Psoas muscle (tissue), 7 donors: ENCODE measurements at regions not wholly inside any gene's neighbourhood (a gene's known extent, or its start where the extent isn't known, plus 50 kb on each side); places are given as distances from the start of the nearest gene placed in this dataset.

Source experiments
- ATAC-seq, 4 donors: fragments of 200-7000 bp; cut with Tn5 transposase; one replicate each; pipeline ENCODE4 v1.9.1; 2020; ENCODE audit warnings: moderate library complexity in 3 of 4, mild to moderate bottlenecking in 2 of 4
- DNase-seq, 2 donors: peaks; one replicate each; pipeline ENCODE4 v3.0.0-alpha.2; 2020
- H3K27ac ChIP-seq: fragments of 200-600 bp; one replicate; pipeline ENCODE4 v1.8.0; 2022
- H3K27me3 ChIP-seq, 3 donors: fragments of 200-600 bp in 1 of 3; one replicate each; pipeline versions ENCODE4 v1.6.1 to v1.8.0; 2013 to 2022; ENCODE audit warnings: low read length in 2 of 3, mild to moderate bottlenecking in 2 of 3, moderate library complexity in 1 of 3; ENCODE audit not compliant: insufficient read depth in 3 of 3
- H3K36me3 ChIP-seq, 2 donors: fragments of 200-600 bp in 1 of 2; one replicate each; pipeline versions ENCODE4 v1.6.1 to v1.8.0; 2013 to 2022; ENCODE audit warnings: low read depth in 1 of 2, mild to moderate bottlenecking in 1 of 2, moderate library complexity in 1 of 2; ENCODE audit not compliant: insufficient read depth in 1 of 2
- H3K4me1 ChIP-seq: fragments of 200-600 bp; one replicate; pipeline ENCODE4 v1.8.0; 2022
- H3K4me3 ChIP-seq: fragments of 200-600 bp; one replicate; pipeline ENCODE4 v1.8.0; 2022; ENCODE audit warnings: mild to moderate bottlenecking
- H3K9me3 ChIP-seq: fragments of 200-600 bp; one replicate; pipeline ENCODE4 v1.8.0; 2022
- CTCF ChIP-seq: fragments of 200-600 bp; IDR thresholded peaks from one replicate; pipeline ENCODE4 v1.8.0; 2022; ENCODE audit warnings: antibody characterized with exemption
- WGBS, 3 donors: extraction: QIAGEN DNeasy Blood & Tissue Kit; methylation state at CpG; one replicate each; pipeline versions ENCODE4 v1.1.6 to v1.1.7; 2013; 5-methylcytosine and 5-hydroxymethylcytosine counted together
- intact Hi-C, 2 donors: fragments of 100-400 bp; cut with DNase I; formaldehyde crosslinking; loops; one replicate each; pipeline versions ENCODE4 v1.11.0 to v1.14.2; 2022
- donor health status: healthy with polysubstance abuse.
- donor health status: DM: no; HTN: no; CAD: no; lungs with moderate emphysema.
- donor health status: Bipolar disorder and iron deficiency.
- donor health status: healthy.
- donor health status: DM: yes; HTN: yes; CAD: no.
- donor health status: DM: no; HTN: no; CAD: no.
- donor health status: DM: yes; HTN: yes; CAD: no.

- no peak for ATAC-seq
- Histone ChIP-seq H3K27ac (no peak overlapping the region), H3K27me3 (no peaks in the 10 kb centered on the region), H3K36me3 (no peaks in the 10 kb centered on the region), H3K4me1 (no peaks in the 10 kb centered on the region), H3K4me3 (no peak overlapping the region), H3K9me3 (no peaks in the 10 kb centered on the region)
- TF ChIP-seq CTCF, result no peak
- no peak for DNase-seq
- WGBS, 3 donors, result 94 to 100% (median 96%) methylated on average over 1 of the region's 1 CpG
- intact Hi-C loops, result no loop called here
Measured at GRCh38 chr20:10897336-10897735, 223.5 kb upstream of the JAG1 start.

- no peak for TF ChIP-seq CTCF
- no peak overlapping the region for H3K4me3 ChIP-seq
- H3K4me1 ChIP-seq, result no peaks in the 10 kb centered on the region
- no peaks in the 10 kb centered on the region for H3K27me3 ChIP-seq
- ATAC-seq (no peak), DNase-seq (no peak)
- no peak overlapping the region for H3K27ac ChIP-seq
- H3K36me3 ChIP-seq, result no peaks in the 10 kb centered on the region
- no peaks in the 10 kb centered on the region for H3K9me3 ChIP-seq
- intact Hi-C loops, result no loop called here
- 79 to 85% (median 84%) methylated on average over 1 of the region's 1 CpG for WGBS, 3 donors
Measured at GRCh38 chr20:10898552-10898951, 224.8 kb upstream of the JAG1 start.

DNA sequence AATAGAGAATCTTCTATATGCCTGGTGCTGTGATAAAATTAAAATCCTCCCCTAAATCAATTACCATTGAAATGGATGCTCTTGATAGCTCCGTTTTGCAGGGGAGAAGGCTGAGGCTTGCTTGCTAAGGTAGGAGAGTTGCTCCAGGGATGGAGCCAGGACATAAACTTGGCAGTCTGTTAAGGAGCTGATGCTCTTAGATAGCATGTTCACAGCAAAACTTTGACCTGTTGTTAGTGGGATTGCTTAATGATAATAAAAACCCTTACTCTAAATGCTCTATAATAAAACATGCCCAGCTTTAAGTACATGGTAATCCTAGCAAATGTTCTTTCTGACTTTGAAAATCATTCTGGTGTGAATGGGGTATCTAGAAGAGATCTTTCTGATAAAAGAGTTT lies 228.4 kb upstream of the JAG1 start:
- WGBS, 3 donors, result 62 to 95% (median 81%) methylated on average over 1 of the region's 1 CpG
- H3K4me3 ChIP-seq, result no peak overlapping the region
- no peaks in the 10 kb centered on the region for H3K36me3 ChIP-seq
- H3K27me3 ChIP-seq, result no peaks in the 10 kb centered on the region
- no peak for TF ChIP-seq CTCF
- no peak overlapping the region for H3K27ac ChIP-seq
- DNase-seq (no peak), ATAC-seq (no peak)
- intact Hi-C loops, result no loop called here
- H3K4me1 ChIP-seq, result no peaks in the 10 kb centered on the region
- no peaks in the 10 kb centered on the region for H3K9me3 ChIP-seq

DNA sequence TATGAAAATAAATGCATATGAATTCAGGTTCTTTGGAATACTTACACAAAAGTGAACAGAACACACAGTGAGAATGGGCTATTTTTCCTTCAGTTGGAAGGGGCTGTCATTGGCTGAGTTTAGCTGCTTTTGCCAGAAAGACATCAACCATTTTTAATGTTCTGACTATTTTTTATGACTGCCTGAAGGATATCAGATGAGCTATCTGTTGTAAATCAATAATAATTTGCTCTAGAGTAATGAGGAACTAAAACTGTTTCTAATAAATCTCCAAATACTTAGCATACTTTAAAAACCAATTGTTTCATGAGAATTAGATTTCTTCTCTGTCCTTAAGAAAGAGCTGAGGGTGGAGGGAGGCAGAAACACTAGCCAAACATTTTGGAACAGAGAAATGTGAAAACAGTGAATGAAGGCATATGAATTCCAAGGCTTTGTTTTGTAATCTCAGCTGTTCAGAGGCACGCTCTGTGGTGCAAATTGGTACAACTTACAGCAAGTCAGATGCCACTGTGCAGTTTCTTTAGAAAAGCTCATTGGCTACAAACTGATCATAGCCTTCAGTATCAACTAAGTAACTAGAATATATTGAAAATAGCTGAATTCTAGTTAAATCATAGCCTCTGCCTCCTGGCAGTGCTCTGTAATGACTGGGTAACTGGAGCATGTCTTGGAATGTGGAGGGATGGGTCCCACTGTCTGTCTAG lies 228.9 kb upstream of the JAG1 start:
- Histone ChIP-seq H3K27me3 (no peaks in the 10 kb centered on the region), H3K36me3 (no peaks in the 10 kb centered on the region), H3K4me1 (no peaks in the 10 kb centered on the region), H3K4me3 (no peak overlapping the region), H3K27ac (no peak overlapping the region), H3K9me3 (no peaks in the 10 kb centered on the region)
- ATAC-seq (no peak), DNase-seq (no peak)
- TF ChIP-seq CTCF, result no peak
- intact Hi-C loops, result no loop called here
- WGBS, 3 donors, result 78 to 83% (median 79%) methylated on average over 1 of the region's 1 CpG

GRCh38 chr20:10906834-10907233 lies 233.0 kb upstream of the JAG1 start:
- Histone ChIP-seq H3K27me3 (no peaks in the 10 kb centered on the region), H3K36me3 (no peaks in the 10 kb centered on the region), H3K4me1 (peaks cover 8% of the 10 kb centered on the region), H3K4me3 (no peak overlapping the region), H3K27ac (no peak overlapping the region), H3K9me3 (no peaks in the 10 kb centered on the region)
- DNase-seq (no peak), ATAC-seq (no peak)
- intact Hi-C loops, result no loop called here
- TF ChIP-seq CTCF, result no peak
- 95 to 96% (median 96%) methylated on average over 2 of the region's 2 CpGs for WGBS, 3 donors
